Prostate gland (tissue), 2 donors: ENCODE measurements at regions not wholly inside any gene's neighbourhood (a gene's known extent, or its start where the extent isn't known, plus 50 kb on each side); places are given as distances from the start of the nearest gene placed in this dataset.

ENCODE experiments used
- DNase-seq: peaks from one replicate; pipeline ENCODE4 v3.0.0-alpha.2; 2019; ENCODE audit warnings: low spot score
- H3K27ac ChIP-seq, 2 donors: fragments of 200-600 bp; sonication (generic); 2 replicates each; pipeline ENCODE4 v1.5.1; 2017 to 2019
- H3K27me3 ChIP-seq: fragments of 200-600 bp; sonication (generic); replicated peaks from 2 replicates; pipeline ENCODE4 v1.5.1; 2019; ENCODE audit not compliant: insufficient read depth
- H3K36me3 ChIP-seq, 2 donors: fragments of 200-600 bp; sonication (generic); 1 replicate in 1 of 2; 2 replicates in 1 of 2; pipeline versions ENCODE4 v1.5.1 to v1.8.1; 2017 to 2019
- H3K4me1 ChIP-seq: fragments of 200-600 bp; sonication (generic); replicated peaks from 2 replicates; pipeline ENCODE4 v1.5.1; 2019
- H3K4me3 ChIP-seq, 2 donors: fragments of 200-600 bp; sonication (generic); 2 replicates each; pipeline ENCODE4 v1.5.1; 2017 to 2019
- H3K9me3 ChIP-seq: fragments of 200-600 bp; sonication (generic); 2 replicates; pipeline ENCODE4 v1.5.1; 2017
- POLR2A ChIP-seq: fragments of 450-650 bp; IDR thresholded peaks from one replicate; pipeline ENCODE4 v1.6.1; 2016; ENCODE audit warnings: antibody characterized with exemption, mild to moderate bottlenecking
- POLR2AphosphoS5 ChIP-seq: sonication (generic); formaldehyde crosslinking; IDR thresholded peaks from one replicate; pipeline ENCODE4 v1.6.1; 2017; ENCODE audit warnings: antibody characterized with exemption
- WGBS: methylation state at CpG from one replicate; pipeline ENCODE4 v1.1.5; 2018; 5-methylcytosine and 5-hydroxymethylcytosine counted together
- intact Hi-C: fragments of 100-400 bp; cut with DNase I; formaldehyde crosslinking; loops from one replicate; pipeline ENCODE4 v1.14.2; 2022
- TF ChIP-seq, protein P1 (sequence below), 4 experiments: fragments of 200-600 bp in 2 of 4; fragments of 450-650 bp in 2 of 4; sonication (generic) in 2 of 4; IDR thresholded peaks; 1 replicate in 3 of 4; 2 replicates in 1 of 4; pipeline ENCODE4 v1.5.1; 2016 to 2019; ENCODE audit warnings: antibody characterized with exemption in 4 of 4, mild to moderate bottlenecking in 2 of 4, moderate library complexity in 2 of 4

DNA sequence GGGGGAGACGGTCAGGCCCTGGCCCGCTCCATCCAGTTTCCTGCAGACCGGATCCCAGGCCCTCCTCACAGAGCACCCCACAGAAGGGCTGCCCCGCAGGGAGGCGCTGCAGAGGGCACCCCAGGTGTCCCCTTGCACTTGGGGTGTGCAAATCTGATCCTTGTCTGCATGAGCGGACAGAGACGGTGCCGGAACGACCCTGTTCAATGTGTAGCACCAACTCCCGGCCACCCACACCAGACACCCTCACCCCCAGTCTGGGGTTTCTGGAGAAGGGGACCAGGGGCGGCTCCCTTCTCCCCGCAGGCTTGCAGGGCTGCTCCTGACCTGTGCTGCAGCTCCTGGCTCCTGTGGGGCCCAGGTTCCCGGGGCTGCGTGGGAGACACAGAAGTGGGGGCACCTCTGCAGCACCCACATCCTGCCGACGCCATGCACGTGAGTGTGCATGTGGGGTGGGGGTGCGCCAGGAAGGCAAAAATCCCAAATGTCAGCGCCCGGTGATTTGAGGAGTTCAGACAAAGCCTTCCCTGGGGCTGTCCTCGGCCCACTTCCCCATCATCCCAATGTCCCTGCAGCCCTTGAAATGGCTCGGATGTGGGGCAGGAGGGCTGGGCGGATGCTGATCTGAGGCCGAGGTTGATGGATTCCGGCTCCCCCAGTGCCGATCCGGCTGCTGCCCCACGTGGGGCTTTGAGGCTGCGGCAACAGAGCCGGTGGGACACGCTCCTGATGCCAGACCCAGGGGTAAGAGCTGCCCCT lies 85.3 kb upstream of the BHLHE23 start:
- DNase-seq: no peak
- no peak overlapping the region for H3K27ac ChIP-seq
- TF ChIP-seq, protein P1, sequence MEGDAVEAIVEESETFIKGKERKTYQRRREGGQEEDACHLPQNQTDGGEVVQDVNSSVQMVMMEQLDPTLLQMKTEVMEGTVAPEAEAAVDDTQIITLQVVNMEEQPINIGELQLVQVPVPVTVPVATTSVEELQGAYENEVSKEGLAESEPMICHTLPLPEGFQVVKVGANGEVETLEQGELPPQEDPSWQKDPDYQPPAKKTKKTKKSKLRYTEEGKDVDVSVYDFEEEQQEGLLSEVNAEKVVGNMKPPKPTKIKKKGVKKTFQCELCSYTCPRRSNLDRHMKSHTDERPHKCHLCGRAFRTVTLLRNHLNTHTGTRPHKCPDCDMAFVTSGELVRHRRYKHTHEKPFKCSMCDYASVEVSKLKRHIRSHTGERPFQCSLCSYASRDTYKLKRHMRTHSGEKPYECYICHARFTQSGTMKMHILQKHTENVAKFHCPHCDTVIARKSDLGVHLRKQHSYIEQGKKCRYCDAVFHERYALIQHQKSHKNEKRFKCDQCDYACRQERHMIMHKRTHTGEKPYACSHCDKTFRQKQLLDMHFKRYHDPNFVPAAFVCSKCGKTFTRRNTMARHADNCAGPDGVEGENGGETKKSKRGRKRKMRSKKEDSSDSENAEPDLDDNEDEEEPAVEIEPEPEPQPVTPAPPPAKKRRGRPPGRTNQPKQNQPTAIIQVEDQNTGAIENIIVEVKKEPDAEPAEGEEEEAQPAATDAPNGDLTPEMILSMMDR (IDR thresholded peaks at IDR 0.05): no peak
- TF ChIP-seq POLR2A (no peak), POLR2AphosphoS5 (no peak)
- no peaks in the 10 kb centered on the region for H3K36me3 ChIP-seq
- no peaks in the 10 kb centered on the region for H3K9me3 ChIP-seq
- no peak overlapping the region for H3K4me3 ChIP-seq
- H3K4me1 ChIP-seq: no peaks in the 10 kb centered on the region
- WGBS: 78% methylated on average over 24 of the region's 31 CpGs
- H3K27me3 ChIP-seq: peaks cover 10% of the 10 kb centered on the region
- intact Hi-C loops: no loop called here

DNA sequence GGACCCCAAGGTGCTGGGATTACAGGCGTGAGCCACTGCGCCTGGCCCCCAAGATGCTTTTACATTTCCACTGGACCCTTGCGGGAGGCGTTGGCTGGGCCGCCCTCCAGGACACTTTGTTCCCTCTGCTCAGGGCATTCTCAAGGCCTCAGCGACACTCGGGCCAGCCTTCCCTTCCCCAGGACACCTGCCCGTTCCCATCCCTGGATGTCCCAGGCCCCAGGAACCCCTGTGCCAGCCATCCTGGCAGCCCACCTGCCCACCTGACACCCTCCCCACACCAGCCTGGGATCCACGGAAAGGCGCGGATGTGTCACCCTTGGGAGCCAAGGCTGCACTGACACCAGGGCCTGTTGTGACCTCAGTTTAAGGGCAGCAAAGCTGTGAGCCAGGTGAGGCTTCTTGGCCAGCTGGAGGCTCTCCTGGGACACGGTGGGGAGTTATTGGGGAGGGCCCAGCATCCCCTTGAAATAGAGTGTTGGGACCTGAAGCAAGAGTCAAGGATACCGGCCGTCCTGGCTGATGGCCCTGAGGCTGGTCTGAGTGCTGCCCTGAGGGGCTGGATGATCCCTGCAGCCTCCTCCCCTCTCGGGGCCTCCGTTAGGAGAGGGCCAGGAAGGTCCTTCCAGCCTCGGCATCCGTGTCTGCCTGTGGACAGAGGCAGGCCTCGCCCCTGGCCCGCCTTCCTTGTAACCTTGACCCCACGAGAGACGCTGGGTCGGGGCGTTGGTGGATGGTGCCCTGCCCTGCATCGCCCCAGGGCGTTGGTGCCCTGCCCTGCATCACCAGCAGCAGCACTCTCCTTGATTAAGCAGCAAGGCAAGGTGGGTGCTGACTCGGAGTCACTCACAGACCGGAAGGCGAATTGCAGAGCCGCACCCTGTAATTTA lies 84.2 kb upstream of the BHLHE23 start:
- Histone ChIP-seq H3K9me3 (no peaks in the 10 kb centered on the region), H3K36me3 (no peaks in the 10 kb centered on the region), H3K27me3 (peaks cover 10% of the 10 kb centered on the region), H3K27ac (no peak overlapping the region), H3K4me1 (no peaks in the 10 kb centered on the region), H3K4me3 (no peak overlapping the region)
- 72% methylated on average over 27 of the region's 30 CpGs for WGBS
- intact Hi-C loops: no loop called here
- TF ChIP-seq POLR2A (no peak), POLR2AphosphoS5 (no peak)
- TF ChIP-seq, protein P1 (IDR thresholded peaks at IDR 0.05): no peak
- DNase-seq: no peak

DNA sequence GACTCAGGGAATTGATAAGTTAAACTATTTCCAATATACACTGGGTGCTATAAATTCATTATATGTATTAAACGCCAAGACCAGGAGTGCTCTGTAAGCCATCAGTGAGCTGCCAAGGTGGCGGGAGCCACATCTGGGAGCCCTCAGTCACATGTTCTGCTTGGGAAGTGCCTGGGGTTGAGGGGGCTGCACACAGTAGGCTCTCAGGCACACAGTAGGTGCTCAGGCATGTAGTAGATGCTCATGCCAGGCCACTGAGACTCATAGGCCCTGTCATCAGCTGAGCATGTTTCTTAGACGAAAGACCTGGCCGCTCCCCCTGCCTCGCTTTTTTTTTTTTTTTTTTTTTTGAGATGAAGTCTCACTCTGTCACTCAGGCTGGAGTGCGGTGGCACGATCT lies 83.3 kb upstream of the BHLHE23 start:
- Histone ChIP-seq H3K4me3 (no peak overlapping the region), H3K9me3 (no peaks in the 10 kb centered on the region), H3K4me1 (no peaks in the 10 kb centered on the region), H3K27me3 (peaks cover 10% of the 10 kb centered on the region), H3K27ac (no peak overlapping the region), H3K36me3 (no peaks in the 10 kb centered on the region)
- TF ChIP-seq POLR2AphosphoS5 (no peak), POLR2A (no peak)
- TF ChIP-seq, protein P1 (IDR thresholded peaks at IDR 0.05): no peak
- no peak for DNase-seq
- intact Hi-C loops: no loop called here
- 77% methylated on average over 7 of the region's 7 CpGs for WGBS

DNA sequence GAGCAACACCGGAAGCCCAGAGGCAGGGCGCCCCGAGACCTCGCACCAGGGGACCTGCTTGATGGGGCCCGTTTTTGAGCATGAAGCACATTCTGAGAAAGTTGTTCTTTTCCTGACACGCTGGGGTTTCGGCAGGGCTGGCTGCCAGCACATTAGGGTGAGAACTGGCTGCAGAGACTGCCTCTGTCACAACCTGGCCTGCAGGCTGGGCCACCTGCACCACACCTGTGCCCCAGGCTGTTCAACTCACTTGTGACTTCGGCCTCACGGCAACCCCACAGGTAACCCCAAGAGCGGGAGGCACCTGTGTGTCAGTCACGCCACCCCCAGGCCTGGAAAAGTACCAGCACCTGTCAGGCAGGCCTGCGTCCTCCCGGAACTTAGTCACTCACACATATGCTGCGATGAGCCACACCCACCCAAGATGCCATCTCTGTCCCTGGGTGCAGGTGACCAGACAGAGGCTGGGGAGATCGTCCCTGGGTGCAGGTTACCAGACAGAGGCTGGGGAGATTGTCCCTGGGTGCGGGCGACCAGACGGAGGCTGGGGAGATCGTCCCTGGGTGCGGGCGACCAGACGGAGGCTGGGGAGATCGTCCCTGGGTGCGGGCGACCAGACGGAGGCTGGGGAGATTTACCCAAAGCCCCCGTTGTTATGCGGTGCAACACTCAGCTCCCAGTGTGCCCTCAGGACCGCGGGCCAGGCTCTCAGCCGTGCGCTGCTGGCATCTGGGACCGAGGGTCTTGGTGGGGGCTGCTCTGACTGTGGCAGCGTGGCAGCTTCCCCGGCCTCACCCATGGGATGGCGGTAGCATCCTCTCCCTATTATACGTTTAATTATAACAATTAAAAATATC lies 82.5 kb upstream of the BHLHE23 start:
- Histone ChIP-seq H3K27ac (no peak overlapping the region), H3K4me1 (no peaks in the 10 kb centered on the region), H3K9me3 (no peaks in the 10 kb centered on the region), H3K27me3 (peaks cover 10% of the 10 kb centered on the region), H3K4me3 (no peak overlapping the region), H3K36me3 (no peaks in the 10 kb centered on the region)
- WGBS: 81% methylated on average over 35 of the region's 37 CpGs
- no peak for DNase-seq
- intact Hi-C loops: no loop called here
- TF ChIP-seq POLR2AphosphoS5 (no peak), POLR2A (no peak)
- TF ChIP-seq, protein P1 (IDR thresholded peaks at IDR 0.05): no peak
